ENCODE measurements at regions not wholly inside any gene's neighbourhood (a gene's known extent, or its start where the extent isn't known, plus 50 kb on each side); places are given as distances from the start of the nearest gene placed in this dataset.
"Not testable (repeated sequence)": the region's sequence is repeated elsewhere in the genome, so short reads cannot be mapped to it uniquely, and the experiment has no call there.

GRCh38 chr1:67605209-67605780, 79.7 kb upstream of the GADD45A start:
- ChIA-PET POLR2A (no interaction called here), CTCF (no interaction called here)

GRCh38 chr1:67607286-67607685, 77.7 kb upstream of the GADD45A start:
- CTCF ChIA-PET, result interaction anchor here (0.6 to 0.7 kb wide), 2 partner anchors 79 to 320 kb away, joined by 3 read pairs; no protein-coding TSS in a partner anchor
- POLR2A ChIA-PET, result no interaction called here

- POLR2A ChIA-PET, result no interaction called here
- CTCF ChIA-PET, result interaction anchor here (0.7 kb wide), 1 partner anchor 78 kb away, joined by 3 read pairs; no protein-coding TSS in a partner anchor
These were observed 77.3 kb upstream of the GADD45A start for GRCh38 chr1:67607699-67608098.

GRCh38 chr1:67608661-67609576, 76.1 kb upstream of the GADD45A start:
- POLR2A ChIA-PET, result interaction anchor here (0.6 kb wide), 1 partner anchor 35 kb away, joined by 4 read pairs; no protein-coding TSS in a partner anchor
- CTCF ChIA-PET, result no interaction called here

DNA sequence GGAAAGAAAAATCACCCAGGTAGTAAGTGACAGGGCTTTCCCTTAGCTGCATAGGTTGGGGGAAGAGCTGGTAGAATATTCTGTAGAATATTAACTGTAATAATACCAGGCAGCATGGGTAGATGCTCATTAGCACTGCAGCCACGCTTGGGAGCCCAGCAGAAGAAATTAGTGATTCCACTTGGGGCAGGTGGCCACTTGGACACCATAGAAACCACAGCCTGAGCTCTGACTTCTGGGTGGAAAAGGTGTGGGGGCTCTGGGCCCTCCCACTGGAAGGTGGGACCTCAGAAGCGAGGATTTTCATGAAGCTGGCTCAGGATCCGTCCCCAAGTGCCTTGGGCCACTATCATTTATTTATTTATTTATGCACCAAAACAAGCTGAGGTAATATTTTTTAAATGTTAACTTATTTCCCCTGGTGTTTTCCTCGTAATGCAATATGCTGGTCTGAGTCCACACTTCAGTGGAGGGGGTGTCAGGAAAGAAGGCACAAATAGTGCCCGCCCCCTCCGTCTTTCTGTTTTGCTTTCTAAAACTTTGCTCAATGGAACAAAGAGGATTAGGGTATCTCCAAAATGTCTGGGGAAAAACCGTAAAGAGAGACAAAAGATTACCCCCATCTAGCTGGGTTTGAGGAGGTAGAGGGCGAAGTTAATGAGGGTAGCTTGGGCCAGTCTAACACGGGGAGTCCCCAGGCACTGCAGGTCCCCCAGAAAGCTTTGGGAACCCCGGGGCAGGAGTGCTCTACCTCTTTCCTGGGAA, 75.2 kb upstream of the GADD45A start:
- ChIA-PET CTCF (no interaction called here), POLR2A (no interaction called here)

- CTCF ChIA-PET, result no interaction called here
- POLR2A ChIA-PET, result no interaction called here
These were observed 74.6 kb upstream of the GADD45A start for GRCh38 chr1:67610450-67610849.

DNA sequence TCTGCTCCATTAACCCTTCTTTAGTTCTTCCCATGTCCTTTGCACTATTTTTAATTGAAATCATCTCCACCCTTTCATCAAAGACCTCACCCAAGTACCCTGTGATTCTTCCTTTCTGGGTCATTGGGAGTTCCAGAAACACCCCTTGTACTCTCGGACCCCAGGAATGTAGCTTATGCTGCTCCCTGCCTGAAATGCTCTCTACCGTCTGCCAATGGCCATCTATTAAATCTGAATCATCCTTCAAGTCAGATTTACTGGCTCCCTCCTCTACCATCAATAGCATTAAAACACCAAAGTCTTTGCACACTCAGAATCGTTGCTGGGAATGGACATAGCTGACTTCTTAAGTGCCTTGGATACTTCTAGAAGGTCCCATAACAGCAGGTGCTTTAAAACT, 73.2 kb upstream of the GADD45A start:
- POLR2A ChIA-PET, result no interaction called here
- CTCF ChIA-PET, result no interaction called here

- ChIA-PET CTCF (no interaction called here), POLR2A (no interaction called here)
These were observed 72.2 kb upstream of the GADD45A start for GRCh38 chr1:67612788-67613241.

GRCh38 chr1:67613479-67613878, 71.5 kb upstream of the GADD45A start:
- CTCF ChIA-PET, POLR2A ChIA-PET: not testable (repeated sequence)

GRCh38 chr1:67614511-67614934, 70.5 kb upstream of the GADD45A start:
- ChIA-PET POLR2A (no interaction called here), CTCF (no interaction called here)

- ChIA-PET POLR2A (no interaction called here), CTCF (no interaction called here)
These were observed 69.1 kb upstream of the GADD45A start for GRCh38 chr1:67615886-67616285.

GRCh38 chr1:67616394-67616985, 68.5 kb upstream of the GADD45A start:
- ChIA-PET POLR2A (no interaction called here), CTCF (no interaction called here)

- CTCF ChIA-PET, result interaction anchor here (0.5 kb wide), 1 partner anchor 99 kb away, joined by 3 read pairs; no protein-coding TSS in a partner anchor
- POLR2A ChIA-PET, result no interaction called here
These were observed 66.5 kb upstream of the GADD45A start for GRCh38 chr1:67618285-67619018.

DNA sequence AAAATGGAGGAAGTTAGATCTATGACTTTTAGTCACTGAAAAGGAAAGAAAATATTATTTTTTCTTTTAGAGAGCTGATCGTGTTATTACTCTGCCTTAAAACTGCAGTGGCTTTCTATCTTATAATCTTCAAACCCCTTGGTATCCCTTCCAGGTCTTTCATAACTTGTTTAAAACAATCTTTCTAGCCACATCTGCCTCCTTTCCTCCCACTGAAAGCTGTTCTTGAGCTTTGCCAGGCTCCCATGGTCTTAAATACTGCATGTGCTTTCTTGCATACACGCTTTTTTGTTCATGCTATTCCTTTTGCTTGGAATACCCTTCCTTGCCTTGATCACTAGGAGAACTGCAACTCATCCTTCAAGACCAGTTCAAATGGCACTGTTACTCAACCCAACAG, 65.9 kb upstream of the GADD45A start:
- CTCF ChIA-PET, result no interaction called here
- POLR2A ChIA-PET, result no interaction called here

DNA sequence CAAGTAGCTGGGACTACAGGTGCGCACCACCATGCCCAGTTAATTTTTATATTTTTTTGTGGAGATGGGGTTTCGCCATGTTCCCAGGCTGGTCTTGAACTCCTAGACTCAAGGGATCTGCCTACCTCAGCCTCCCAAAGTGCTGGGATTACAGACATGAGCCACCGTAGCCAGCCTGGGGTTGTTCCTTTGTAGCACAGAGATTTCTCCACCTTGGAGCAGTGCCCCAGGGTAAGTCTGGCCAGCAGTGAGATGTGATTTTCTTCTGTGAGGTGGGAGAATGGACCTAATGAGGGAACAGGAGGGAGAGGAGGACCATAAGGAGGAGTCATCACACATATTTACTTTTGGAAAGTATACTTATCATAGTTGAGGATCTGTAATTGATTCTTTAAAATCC, 61.1 kb upstream of the GADD45A start:
- ChIA-PET CTCF (no interaction called here), POLR2A (no interaction called here)

- ChIA-PET CTCF (no interaction called here), POLR2A (no interaction called here)
These were observed 60.3 kb upstream of the GADD45A start for GRCh38 chr1:67624680-67625079.

DNA sequence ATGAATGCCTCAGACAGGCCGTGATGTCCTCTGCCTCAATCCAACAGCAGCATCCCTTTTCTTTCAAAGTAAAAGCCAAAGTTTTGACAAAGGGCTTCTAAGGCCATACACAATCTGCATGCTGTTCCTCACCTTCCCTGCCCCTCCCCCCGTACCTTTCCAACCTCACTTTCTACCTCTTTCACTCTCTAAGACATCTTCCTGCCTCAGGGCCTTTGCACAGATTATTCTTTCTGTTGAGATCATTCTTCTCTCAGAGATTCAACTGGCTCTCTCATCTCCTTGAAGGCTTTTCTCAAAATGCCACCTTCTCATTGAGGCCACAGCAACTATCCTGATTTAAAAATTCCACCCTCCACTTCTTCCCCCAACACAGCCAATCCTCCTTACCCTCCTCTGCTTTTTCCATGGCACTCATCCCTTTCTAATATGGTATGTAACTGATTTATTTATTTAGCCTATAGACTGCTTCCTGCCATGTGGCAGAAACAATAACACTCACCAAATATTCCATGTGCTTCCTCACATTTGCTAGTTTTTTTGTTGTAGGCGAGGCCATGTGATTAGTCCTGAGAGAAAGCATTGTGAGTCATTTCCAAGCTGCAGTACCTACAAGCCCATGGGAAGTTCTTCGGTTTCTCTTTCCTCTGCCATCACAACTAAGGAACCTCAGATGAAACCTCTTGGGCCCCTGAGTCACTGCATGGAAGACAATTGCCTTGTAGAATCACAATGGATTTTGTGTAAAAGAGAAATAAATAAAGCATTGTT, 58.7 kb upstream of the GADD45A start:
- POLR2A ChIA-PET, result no interaction called here
- CTCF ChIA-PET, result no interaction called here

- ChIA-PET CTCF (no interaction called here), POLR2A (no interaction called here)
These were observed 58.2 kb upstream of the GADD45A start for GRCh38 chr1:67626861-67627235.

- ChIA-PET POLR2A (no interaction called here), CTCF (no interaction called here)
These were observed 57.7 kb upstream of the GADD45A start for GRCh38 chr1:67627336-67627735.

All from activated CD8-positive, alpha-beta memory T cell treated with anti-CD3 and anti-CD28 coated beads for 36 hours (primary cell).